Stimulated activated naive CD4-positive, alpha-beta T cell treated with Interleukin-2 at 50 U/mL for 16 hours (primary cell): ENCODE measurements at regions not wholly inside any gene's neighbourhood (a gene's known extent, or its start where the extent isn't known, plus 50 kb on each side); places are given as distances from the start of the nearest gene placed in this dataset.
"Not testable (repeated sequence)": the region's sequence is repeated elsewhere in the genome, so short reads cannot be mapped to it uniquely, and the experiment has no call there.

ENCODE experiments used
- DNase-seq: peaks from one replicate; lab custom pipeline; 2025; lab: John Stamatoyannopoulos, UW

- DNase-seq = no peak
Observed at GRCh38 chr1:228941666-228942065, 206.4 kb downstream of the RHOU start.

DNA sequence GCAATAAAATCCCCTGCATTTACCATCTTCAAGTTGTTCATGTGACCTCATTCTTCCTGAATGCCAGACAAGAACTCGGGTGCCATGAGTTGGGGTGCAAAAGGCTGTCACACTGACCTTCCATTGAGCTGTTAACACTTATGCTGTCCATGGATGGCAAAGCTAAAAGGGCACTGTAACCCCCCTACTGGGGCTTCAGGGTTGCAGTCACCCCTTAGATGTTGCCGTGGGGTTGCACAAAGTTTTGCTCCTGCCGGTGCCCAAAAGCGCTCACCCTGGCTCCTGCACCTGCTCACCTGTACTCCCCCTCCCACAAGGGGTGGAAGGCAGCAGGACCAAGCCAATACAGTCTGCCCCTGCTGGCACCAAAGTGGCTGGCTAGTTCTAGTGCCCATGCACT lies 208.2 kb downstream of the RHOU start:
- DNase-seq = no peak

DNA sequence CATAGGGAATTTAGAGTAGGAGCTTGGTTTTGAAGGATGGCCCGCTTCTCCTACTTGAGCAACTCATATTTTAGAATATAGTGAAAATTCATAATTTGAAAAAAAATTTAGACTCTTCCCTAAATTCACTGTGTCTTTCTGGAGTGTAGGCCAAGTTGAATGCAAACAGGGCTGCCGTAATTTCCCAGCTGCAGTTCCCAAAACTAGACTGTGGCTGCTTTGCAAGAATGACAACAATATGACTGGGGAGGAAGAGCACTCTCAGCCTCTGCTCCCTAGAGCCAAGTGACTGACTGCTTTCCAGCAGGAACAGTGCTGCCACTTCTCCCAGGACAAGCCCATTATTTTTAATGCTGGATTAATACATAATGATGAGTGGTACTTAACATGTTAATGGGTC lies 209.0 kb downstream of the RHOU start:
- DNase-seq = no peak

- no peak for DNase-seq
Observed at GRCh38 chr1:228944935-228945371, 209.7 kb downstream of the RHOU start.

GRCh38 chr1:228945885-228946284 lies 210.6 kb downstream of the RHOU start:
- no peak for DNase-seq

DNA sequence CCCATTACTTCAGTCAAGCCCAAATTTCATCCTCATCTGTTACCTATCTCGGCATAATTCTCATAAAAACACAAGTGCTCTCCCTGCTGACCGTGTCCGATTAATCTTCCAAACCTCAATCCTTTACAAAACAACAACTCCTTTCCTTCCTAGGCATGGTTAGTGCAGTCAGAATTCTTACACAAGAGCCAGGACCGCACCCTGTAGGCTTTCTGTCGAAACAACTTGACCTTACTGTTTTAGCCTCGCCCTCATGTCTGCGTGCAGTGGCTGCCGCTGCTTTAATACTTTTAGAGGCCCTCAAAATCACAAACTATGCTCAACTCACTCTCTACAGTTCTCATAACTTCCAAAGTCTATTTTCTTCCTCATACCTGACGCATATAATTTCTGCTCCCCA lies 214.3 kb downstream of the RHOU start:
- DNase-seq = not testable (repeated sequence)

DNA sequence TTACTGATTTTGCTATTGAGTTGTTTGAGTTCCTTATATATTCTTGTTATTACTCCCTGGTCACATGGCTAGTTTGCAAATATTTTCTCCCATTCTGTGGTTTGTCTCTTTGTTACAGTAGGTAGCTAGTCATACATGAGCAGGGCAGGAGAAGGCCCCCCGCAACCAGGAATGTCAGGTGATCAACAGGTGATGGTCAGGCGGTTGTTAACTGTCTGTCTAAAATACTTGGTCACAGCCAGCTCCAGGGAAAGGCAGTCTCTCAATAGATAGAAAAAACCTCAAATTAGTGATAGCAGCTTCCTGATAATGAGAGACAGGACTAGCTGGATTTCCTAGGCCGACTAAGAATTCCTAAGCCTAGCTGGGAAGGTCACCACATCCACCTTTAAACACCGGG lies 217.9 kb downstream of the RHOU start:
- DNase-seq = no peak

DNA sequence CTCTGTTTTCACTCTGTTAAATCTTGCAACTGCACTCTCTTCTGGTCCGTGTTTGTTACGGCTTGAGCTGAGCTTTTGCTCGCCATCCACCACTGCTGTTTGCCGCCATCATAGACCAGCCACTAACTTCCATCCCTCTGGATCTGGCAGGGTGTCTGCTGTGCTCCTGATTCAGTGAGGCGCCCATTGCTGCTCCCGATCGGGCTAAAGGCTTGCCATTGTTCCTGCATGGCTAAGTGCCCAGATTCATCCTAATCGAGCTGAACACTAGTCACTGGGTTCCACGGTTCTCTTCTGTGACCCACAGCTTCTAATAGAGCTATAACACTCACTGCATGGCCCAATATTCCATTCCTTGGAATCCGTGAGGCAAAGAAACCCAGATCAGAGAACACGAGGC lies 218.5 kb downstream of the RHOU start:
- DNase-seq = not testable (repeated sequence)

DNA sequence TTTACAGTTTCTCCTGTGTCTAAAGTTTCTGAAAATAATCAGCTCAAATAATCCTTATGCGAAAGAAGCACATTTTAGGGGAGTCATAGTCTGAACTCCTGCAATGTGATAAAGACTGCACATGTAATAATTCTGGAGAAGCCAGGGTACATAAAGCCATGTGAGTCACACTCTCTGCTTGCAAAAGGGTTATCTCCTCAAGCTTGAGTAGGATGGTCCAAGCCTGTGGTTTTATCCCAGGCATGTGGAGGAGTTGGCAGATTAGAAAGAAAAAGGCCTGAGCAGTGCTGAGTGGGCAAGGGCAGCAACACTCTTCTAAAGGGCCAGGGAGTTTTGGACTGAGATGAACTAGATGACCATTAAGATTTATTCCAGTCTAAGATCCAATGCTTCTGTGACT lies 220.4 kb downstream of the RHOU start:
- no peak for DNase-seq

- DNase-seq = no peak
Observed at GRCh38 chr1:228956864-228957263, 221.6 kb downstream of the RHOU start.

GRCh38 chr1:228957535-228957934 lies 222.3 kb downstream of the RHOU start:
- no peak for DNase-seq

GRCh38 chr1:228958121-228958520 lies 222.8 kb downstream of the RHOU start:
- no peak for DNase-seq

DNA sequence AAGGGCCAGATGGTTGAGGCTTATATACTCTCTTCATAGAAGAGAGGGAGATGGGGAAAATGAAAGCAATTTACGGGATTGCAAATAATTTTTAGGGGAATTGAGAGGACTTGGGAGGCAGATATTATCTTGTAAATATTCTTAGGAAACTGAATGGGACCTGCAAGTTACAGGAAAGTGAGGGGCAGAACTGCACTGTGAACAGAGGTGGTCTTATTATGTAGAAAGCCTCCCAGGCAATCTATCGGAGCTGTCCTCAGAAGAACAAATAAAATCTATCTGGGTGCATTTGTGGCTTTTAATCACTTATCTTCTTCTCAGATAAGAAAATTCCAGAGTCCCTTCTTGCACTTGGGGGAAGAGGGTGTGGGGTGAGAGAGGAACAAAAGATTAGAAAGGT lies 223.5 kb downstream of the RHOU start:
- DNase-seq = no peak

- DNase-seq = no peak
Observed at GRCh38 chr1:228960705-228961104, 225.4 kb downstream of the RHOU start.

- DNase-seq = no peak
Observed at GRCh38 chr1:228961511-228961910, 226.2 kb downstream of the RHOU start.

- no peak for DNase-seq
Observed at GRCh38 chr1:228963795-228964177, 228.5 kb downstream of the RHOU start.

DNA sequence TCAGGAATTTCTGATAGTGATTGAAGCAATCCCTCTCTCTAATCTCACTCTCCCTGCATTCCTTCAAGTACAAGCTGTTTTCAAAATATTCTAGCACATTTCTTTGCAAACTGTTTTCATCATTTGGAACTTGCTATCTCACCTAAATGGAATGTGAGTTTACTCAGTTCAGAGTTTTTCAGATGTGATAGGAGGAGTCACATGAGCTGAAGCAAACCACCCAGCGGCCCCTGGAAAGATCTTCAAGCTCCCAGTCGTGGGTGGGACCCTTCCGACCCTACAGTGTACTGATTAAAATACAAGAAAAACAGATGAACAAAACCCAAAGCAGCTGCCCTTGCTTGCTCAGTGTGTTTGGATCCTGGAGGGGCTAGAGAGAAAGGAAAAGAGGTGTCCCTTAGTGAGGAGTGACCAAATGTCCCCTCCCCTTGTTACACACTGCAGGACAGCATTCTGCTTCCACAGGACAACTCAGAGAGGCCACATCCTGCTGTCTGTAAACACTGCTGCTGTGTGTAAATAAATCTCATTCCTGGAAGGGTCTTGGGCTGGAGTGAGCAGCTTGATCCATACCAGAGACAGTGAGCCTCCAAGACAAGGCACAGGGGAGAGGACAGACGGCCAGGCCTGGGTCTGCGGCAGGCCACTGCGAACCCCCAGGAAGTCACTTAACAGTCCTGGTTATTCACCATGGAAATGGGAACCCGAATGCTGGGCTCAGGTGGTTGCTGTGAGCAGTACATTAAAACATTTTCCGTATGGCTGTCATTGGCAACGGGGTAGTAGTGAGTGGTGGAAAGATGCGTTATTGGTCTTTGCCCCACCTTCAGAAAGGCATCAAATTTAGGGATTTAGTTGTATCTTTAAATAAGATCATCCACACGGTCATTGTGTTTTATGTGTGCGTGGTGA lies 229.2 kb downstream of the RHOU start:
- DNase-seq = no peak

- DNase-seq = no peak
Observed at GRCh38 chr1:228968891-228969606, 233.8 kb downstream of the RHOU start.

- DNase-seq = no peak
Observed at GRCh38 chr1:228969953-228970800, 234.9 kb downstream of the RHOU start.

DNA sequence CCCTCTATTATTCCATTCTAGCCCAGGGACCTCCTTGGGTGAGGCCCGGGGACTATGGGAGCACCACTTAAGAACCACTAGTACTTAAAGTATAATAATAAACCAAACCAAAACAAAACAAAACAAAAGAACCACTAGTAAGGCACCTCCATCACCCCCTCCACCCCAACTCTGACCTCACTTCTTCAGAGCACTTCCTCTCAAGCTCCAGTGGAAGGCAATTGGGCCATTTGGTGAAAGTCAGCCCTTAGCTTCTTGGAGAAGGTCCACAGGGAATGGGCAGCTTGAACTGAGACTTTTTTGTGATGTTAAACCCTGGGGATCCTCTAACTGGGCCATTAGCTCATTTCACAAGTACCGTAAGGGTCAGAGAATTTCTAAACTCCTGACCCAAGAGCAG lies 237.3 kb downstream of the RHOU start:
- no peak for DNase-seq

DNA sequence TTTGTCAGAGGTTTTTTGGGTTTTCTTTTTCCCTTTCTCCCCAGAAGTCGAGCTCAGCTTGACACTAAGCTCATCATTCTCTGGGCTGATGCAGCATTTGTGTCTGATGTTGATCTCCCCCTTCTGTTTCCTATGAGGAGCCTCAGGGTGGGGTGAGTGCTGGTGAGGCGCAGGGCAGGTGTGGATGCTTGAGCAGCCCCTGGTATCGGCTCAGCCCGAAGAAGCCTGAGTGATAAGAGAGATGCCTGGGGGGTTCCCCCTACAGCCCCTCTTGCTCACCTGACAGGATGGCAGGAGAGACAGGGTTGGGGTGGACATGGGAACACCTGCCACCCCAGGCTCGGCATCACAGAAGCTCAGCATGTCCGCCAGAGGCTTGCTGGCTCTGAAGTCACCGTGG lies 239.0 kb downstream of the RHOU start:
- DNase-seq = no peak

DNA sequence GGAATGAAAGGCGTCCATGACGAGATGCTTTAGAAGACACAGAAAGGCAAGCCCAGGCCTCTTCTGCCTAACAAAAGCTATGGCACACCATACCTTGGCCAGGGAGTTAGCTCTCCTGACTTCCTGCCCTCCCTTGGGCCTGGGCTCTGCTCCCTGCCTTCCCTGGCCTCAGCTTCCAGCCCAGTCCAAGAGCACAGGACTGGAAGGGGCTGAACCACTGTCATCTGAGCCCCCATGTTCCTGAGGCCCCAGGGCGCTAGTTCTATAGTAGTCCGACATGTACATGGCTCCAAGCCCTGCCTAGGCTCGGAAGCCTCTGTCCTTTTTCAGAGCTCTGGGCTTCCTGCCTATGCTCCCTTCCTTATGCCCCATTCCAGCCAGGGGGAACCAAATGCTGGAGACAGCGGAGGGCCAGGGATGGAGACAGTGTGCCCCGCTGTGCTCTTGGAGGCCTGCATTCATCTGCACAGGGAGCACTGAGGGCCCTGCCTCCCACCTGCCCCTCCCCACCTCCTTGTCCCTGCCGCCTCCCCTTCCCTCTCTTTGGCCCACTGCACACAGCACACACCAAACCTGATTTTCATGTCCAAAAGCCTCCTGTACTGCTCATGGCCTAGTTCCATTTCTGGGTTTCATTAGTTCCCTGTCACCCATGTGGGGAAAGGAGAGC lies 240.1 kb downstream of the RHOU start:
- DNase-seq = no peak
